CD14-positive monocyte (primary cell): ENCODE measurements at regions not wholly inside any gene's neighbourhood (a gene's known extent, or its start where the extent isn't known, plus 50 kb on each side); places are given as distances from the start of the nearest gene placed in this dataset.

Experiments used
- DNase-seq, 3 donors: peaks; one replicate each; pipeline ENCODE4 v3.0.0-alpha.2; 2011 to 2022
- H2AFZ ChIP-seq: 2 replicates; pipeline ENCODE4 v1.6.0; 2012; ENCODE audit warnings: mild to moderate bottlenecking, low read depth, low read length, inconsistent platforms; ENCODE audit not compliant: insufficient read depth, poor library complexity, severe bottlenecking
- H3K27ac ChIP-seq, 2 donors: 1 replicate in 1 of 2; 2 replicates in 1 of 2; pipeline ENCODE4 v1.5.1; 2012 to 2013; ENCODE audit warnings: low read length in 2 of 2, control low read depth in 1 of 2, inconsistent platforms in 1 of 2, low read depth in 1 of 2, mild to moderate bottlenecking in 1 of 2
- H3K27me3 ChIP-seq, 2 donors: one replicate each; pipeline versions ENCODE4 v1.6.0 to v1.6.1; 2011 to 2013; ENCODE audit warnings: low read length in 2 of 2; ENCODE audit not compliant: control insufficient read depth in 2 of 2, insufficient read depth in 2 of 2
- H3K36me3 ChIP-seq, 2 donors: replicated peaks in 1 of 2; 1 replicate in 1 of 2; 2 replicates in 1 of 2; pipeline versions ENCODE4 v1.5.1 to v1.6.1; 2012 to 2013; ENCODE audit warnings: low read length in 2 of 2, control low read depth in 1 of 2, inconsistent platforms in 1 of 2, mild to moderate bottlenecking in 1 of 2; ENCODE audit not compliant: insufficient read depth in 2 of 2, control insufficient read depth in 1 of 2
- H3K4me1 ChIP-seq, 2 donors: 1 replicate in 1 of 2; 2 replicates in 1 of 2; pipeline versions ENCODE4 v1.5.1 to v1.6.1; 2012 to 2013; ENCODE audit warnings: low read length in 2 of 2, control low read depth in 1 of 2, inconsistent platforms in 1 of 2, mild to moderate bottlenecking in 1 of 2, moderate library complexity in 1 of 2; ENCODE audit not compliant: insufficient read depth in 2 of 2, control insufficient read depth in 1 of 2
- H3K4me2 ChIP-seq: replicated peaks from 2 replicates; pipeline ENCODE3; 2012; ENCODE audit warnings: low read length, moderate library complexity, mild to moderate bottlenecking; ENCODE audit not compliant: poor library complexity, severe bottlenecking; ENCODE audit errors: extremely low read depth
- H3K4me3 ChIP-seq, 3 experiments: fragments of 200-600 bp in 1 of 3; sonication (generic) in 1 of 3; replicated peaks in 1 of 3; 1 replicate in 2 of 3; 2 replicates in 1 of 3; pipeline ENCODE4 v1.5.1; 2011 to 2013; ENCODE audit warnings: low read length in 3 of 3, mild to moderate bottlenecking in 3 of 3, control low read depth in 2 of 3, low read depth in 2 of 3, inconsistent platforms in 1 of 3, moderate library complexity in 1 of 3
- H3K79me2 ChIP-seq: 2 replicates; pipeline ENCODE4 v1.6.0; 2012; ENCODE audit warnings: mild to moderate bottlenecking, control low read depth, inconsistent platforms, low read length, moderate library complexity; ENCODE audit not compliant: insufficient read depth
- H3K9ac ChIP-seq: 2 replicates; pipeline ENCODE4 v1.6.0; 2017; ENCODE audit warnings: low read length, mild to moderate bottlenecking; ENCODE audit not compliant: insufficient read depth, poor library complexity, severe bottlenecking
- H3K9me3 ChIP-seq, 2 donors: replicated peaks in 1 of 2; 1 replicate in 1 of 2; 2 replicates in 1 of 2; pipeline versions ENCODE4 v1.5.1 to v1.6.1; 2012 to 2013; ENCODE audit warnings: low read length in 2 of 2, control low read depth in 1 of 2; ENCODE audit not compliant: control insufficient read depth in 1 of 2, insufficient read depth in 1 of 2
- H4K20me1 ChIP-seq: 2 replicates; pipeline ENCODE4 v1.6.0; 2012; ENCODE audit warnings: mild to moderate bottlenecking, low read length, control low read depth, moderate library complexity; ENCODE audit not compliant: insufficient read depth
- H3K27ac Mint-ChIP-seq, 7 donors: one replicate each; pipeline ENCODE4 v1.8.0; 2020; ENCODE audit warnings: mild to moderate bottlenecking in 7 of 7, mixed read lengths in 7 of 7, moderate library complexity in 6 of 7, inconsistent platforms in 2 of 7
- H3K27me3 Mint-ChIP-seq, 3 donors: one replicate each; pipeline ENCODE4 v1.8.0; 2021 to 2022; ENCODE audit warnings: low read depth in 3 of 3, mild to moderate bottlenecking in 3 of 3, mixed read lengths in 3 of 3, moderate library complexity in 3 of 3, inconsistent platforms in 1 of 3
- H3K36me3 Mint-ChIP-seq, 2 donors: one replicate each; pipeline ENCODE4 v1.8.0; 2020; ENCODE audit warnings: mixed read lengths in 2 of 2, inconsistent platforms in 1 of 2, mild to moderate bottlenecking in 1 of 2
- H3K4me1 Mint-ChIP-seq: one replicate; pipeline ENCODE4 v1.8.0; 2020; ENCODE audit warnings: mild to moderate bottlenecking, mixed read lengths
- H3K4me3 Mint-ChIP-seq, 2 donors: one replicate each; pipeline ENCODE4 v1.8.0; 2020; ENCODE audit warnings: mild to moderate bottlenecking in 2 of 2, mixed read lengths in 2 of 2, moderate library complexity in 1 of 2
- H3K9me3 Mint-ChIP-seq, 7 donors: one replicate each; pipeline ENCODE4 v1.8.0; 2020 to 2022; ENCODE audit warnings: mixed read lengths in 7 of 7, mild to moderate bottlenecking in 6 of 7, moderate library complexity in 6 of 7, inconsistent platforms in 2 of 7
- CTCF ChIP-seq: fragments of 200-600 bp; IDR thresholded peaks from one replicate; pipeline ENCODE4 v1.8.0; 2022; ENCODE audit warnings: antibody characterized with exemption, mild to moderate bottlenecking
- WGBS: methylation state at CpG from one replicate; pipeline ENCODE4 v1.1.5; 2013; ENCODE audit warnings: missing lambda C conversion rate; ENCODE audit not compliant: insufficient coverage; 5-methylcytosine and 5-hydroxymethylcytosine counted together
- intact Hi-C, 2 donors: fragments of 100-400 bp; cut with micrococcal nuclease; formaldehyde crosslinking; loops; one replicate each; pipeline versions ENCODE4 v1.15.0 to v1.15.1; 2023

GRCh38 chr3:182592747-182593146, 200.6 kb upstream of the ATP11B start:
- Histone ChIP-seq H3K9me3 (no peaks in the 10 kb centered on the region), H3K27ac (no peak overlapping the region), H3K79me2 (no peaks in the 10 kb centered on the region), H3K4me2 (no peak overlapping the region), H3K27me3 (no peaks in the 10 kb centered on the region), H3K4me1 (no peaks in the 10 kb centered on the region), H3K9ac (no peak overlapping the region), H2AFZ (no peak overlapping the region), H3K4me3 (no peak overlapping the region), H4K20me1 (no peaks in the 10 kb centered on the region), H3K36me3 (no peaks in the 10 kb centered on the region)
- TF ChIP-seq CTCF: no peak
- DNase-seq: no peak
- Mint-ChIP-seq H3K4me3 (no peak overlapping the region), H3K9me3 (peaks cover 0 to 2% (median 0%) of the 10 kb centered on the region in 7 donors), H3K36me3 (no peaks in the 10 kb centered on the region), H3K4me1 (no peaks in the 10 kb centered on the region), H3K27me3 (no peaks in the 10 kb centered on the region), H3K27ac (no peak overlapping the region)
- intact Hi-C loops: no loop called here
- WGBS: 100% methylated on average over 1 of the region's 3 CpGs

- Mint-ChIP-seq H3K9me3 (peaks cover 0 to 2% (median 0%) of the 10 kb centered on the region in 7 donors), H3K36me3 (no peaks in the 10 kb centered on the region), H3K27ac (no peak overlapping the region), H3K4me3 (no peak overlapping the region), H3K4me1 (no peaks in the 10 kb centered on the region), H3K27me3 (peaks cover 0 to 6% (median 0%) of the 10 kb centered on the region in 3 donors)
- Histone ChIP-seq H3K79me2 (no peaks in the 10 kb centered on the region), H4K20me1 (no peaks in the 10 kb centered on the region), H2AFZ (no peak overlapping the region), H3K4me3 (no peak overlapping the region), H3K4me2 (no peak overlapping the region), H3K36me3 (no peaks in the 10 kb centered on the region), H3K9ac (no peak overlapping the region), H3K27ac (no peak overlapping the region), H3K9me3 (no peaks in the 10 kb centered on the region), H3K27me3 (no peaks in the 10 kb centered on the region), H3K4me1 (no peaks in the 10 kb centered on the region)
- intact Hi-C loops: no loop called here
- 100% methylated on average over 1 of the region's 17 CpGs for WGBS
- DNase-seq: no peak
- no peak for TF ChIP-seq CTCF
These were observed 196.5 kb upstream of the ATP11B start for GRCh38 chr3:182596676-182597410.
